ENCODE measurements at regions not wholly inside any gene's neighbourhood (a gene's known extent, or its start where the extent isn't known, plus 50 kb on each side); places are given as distances from the start of the nearest gene placed in this dataset.

DNA sequence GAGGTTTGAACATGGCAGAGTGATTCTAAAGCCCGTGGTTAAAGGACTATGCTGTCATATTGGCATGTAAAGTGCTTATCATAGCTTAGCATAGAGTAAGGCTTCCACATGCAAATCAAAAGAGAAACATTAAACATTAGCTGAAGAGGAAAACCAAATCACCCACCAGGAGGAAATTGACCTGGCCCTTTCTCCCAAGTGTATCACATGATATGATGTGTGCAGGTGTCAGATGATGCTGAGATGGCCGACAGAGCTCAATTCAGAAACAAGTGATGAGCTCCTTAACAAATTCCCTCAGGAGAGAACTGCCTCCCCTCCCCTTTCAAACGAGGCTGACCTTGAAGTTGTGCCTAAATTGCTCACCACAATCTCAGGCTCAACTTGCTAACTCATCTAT lies 217.1 kb upstream of the BTG1 start:
- ATAC-seq (peak; percentile 62), DNase-seq (peak in 1 of 3 donors; percentile 23)
- intact Hi-C loops (cut with DNase I, micrococcal nuclease) = no loop called here
- TF ChIP-seq, protein P1, sequence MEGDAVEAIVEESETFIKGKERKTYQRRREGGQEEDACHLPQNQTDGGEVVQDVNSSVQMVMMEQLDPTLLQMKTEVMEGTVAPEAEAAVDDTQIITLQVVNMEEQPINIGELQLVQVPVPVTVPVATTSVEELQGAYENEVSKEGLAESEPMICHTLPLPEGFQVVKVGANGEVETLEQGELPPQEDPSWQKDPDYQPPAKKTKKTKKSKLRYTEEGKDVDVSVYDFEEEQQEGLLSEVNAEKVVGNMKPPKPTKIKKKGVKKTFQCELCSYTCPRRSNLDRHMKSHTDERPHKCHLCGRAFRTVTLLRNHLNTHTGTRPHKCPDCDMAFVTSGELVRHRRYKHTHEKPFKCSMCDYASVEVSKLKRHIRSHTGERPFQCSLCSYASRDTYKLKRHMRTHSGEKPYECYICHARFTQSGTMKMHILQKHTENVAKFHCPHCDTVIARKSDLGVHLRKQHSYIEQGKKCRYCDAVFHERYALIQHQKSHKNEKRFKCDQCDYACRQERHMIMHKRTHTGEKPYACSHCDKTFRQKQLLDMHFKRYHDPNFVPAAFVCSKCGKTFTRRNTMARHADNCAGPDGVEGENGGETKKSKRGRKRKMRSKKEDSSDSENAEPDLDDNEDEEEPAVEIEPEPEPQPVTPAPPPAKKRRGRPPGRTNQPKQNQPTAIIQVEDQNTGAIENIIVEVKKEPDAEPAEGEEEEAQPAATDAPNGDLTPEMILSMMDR (IDR thresholded peaks at IDR 0.05) = no peak
- Histone ChIP-seq H3K9me3 (no peaks in the 10 kb centered on the region), H3K4me3 (no peak overlapping the region), H3K4me1 (ENCODE audit: low read depth) (peaks cover 6% of the 10 kb centered on the region), H3K36me3 (ENCODE audit: low read depth) (no peaks in the 10 kb centered on the region)

DNA sequence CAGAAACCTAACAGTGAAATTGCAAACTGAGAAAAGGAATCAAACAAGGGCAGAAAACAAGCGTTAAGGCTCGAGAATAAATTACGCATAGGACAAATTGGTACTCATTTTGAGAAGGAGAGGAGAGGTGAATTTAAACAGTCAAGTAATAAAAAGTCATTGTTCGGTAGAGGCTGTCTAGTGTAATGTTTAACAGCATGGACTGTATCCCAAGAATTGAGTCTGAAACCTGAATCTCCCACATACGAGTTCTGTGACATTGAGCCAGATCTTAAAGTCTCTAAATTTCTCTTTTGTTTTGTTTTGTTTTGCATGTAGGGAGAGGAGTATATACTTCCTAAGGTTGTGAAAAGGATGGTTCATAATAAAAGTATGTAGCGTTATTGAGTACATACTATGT lies 216.5 kb upstream of the BTG1 start:
- TF ChIP-seq, protein P1 (IDR thresholded peaks at IDR 0.05) = no peak
- Histone ChIP-seq H3K36me3 (ENCODE audit: low read depth) (no peaks in the 10 kb centered on the region), H3K9me3 (no peaks in the 10 kb centered on the region), H3K4me3 (no peak overlapping the region), H3K4me1 (ENCODE audit: low read depth) (peaks cover 6% of the 10 kb centered on the region)
- intact Hi-C loops (cut with DNase I, micrococcal nuclease) = no loop called here
- ATAC-seq = peak; percentile 39
- DNase-seq = no peak

DNA sequence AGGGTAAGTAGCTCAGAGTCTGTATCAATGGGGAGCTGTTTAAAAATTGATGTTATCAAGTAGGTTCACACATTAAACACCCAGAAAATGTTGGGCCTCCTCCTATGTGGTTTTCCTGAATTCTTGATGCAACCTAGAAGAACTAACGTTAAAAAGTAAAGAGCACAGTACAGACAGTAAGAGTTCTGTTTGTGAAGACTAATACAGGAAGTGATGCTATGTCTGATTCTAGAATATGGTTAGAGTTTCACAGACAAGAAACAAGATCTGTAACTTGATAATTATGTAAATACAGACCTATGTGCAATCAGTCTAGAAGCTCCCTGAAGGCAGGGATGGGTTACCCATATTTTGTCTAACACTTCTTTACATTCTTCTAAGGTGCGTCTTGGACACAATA lies 214.9 kb upstream of the BTG1 start:
- DNase-seq (no peak), ATAC-seq (peak; percentile 14)
- Histone ChIP-seq H3K4me1 (ENCODE audit: low read depth) (peaks cover 6% of the 10 kb centered on the region), H3K9me3 (no peaks in the 10 kb centered on the region), H3K36me3 (ENCODE audit: low read depth) (no peaks in the 10 kb centered on the region), H3K4me3 (no peak overlapping the region)
- TF ChIP-seq, protein P1 (IDR thresholded peaks at IDR 0.05) = no peak
- intact Hi-C loops (cut with DNase I, micrococcal nuclease) = no loop called here

DNA sequence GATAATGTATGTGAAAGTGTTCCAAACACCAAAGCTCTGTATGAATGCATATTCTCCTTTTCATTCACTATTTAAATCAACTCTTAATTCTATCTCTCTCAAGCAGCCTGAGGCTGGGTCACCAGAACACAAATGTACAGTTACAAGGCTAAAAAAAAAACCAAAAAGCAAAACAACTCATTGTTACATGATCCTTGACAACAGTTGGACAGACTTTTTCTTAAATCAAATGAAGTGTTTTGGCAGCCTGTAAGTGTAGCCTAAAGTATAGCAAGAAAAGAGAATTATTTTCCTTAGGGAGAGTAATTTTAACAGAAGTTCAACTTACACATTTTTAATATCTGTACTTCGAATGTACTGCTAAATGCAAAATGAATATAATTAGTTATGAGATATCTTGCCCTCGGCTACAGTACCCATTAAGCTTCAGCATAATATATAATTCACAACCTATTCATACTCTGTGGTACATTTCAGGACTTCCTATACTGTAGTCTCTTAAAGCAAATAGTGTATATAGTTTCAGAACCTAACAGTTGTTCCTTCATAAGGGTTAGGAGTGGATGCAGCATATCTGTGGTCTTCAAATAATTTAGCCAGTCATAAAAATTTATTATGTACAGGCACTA lies 214.0 kb upstream of the BTG1 start:
- peaks cover 6% of the 10 kb centered on the region for H3K4me1 ChIP-seq (ENCODE audit: low read depth)
- H3K36me3 ChIP-seq (ENCODE audit: low read depth) = no peaks in the 10 kb centered on the region
- TF ChIP-seq, protein P1 (IDR thresholded peaks at IDR 0.05) = no peak
- no peak overlapping the region for H3K4me3 ChIP-seq
- no peak for DNase-seq
- H3K9me3 ChIP-seq = no peaks in the 10 kb centered on the region
- ATAC-seq = no peak
- intact Hi-C loops (cut with DNase I, micrococcal nuclease) = no loop called here

DNA sequence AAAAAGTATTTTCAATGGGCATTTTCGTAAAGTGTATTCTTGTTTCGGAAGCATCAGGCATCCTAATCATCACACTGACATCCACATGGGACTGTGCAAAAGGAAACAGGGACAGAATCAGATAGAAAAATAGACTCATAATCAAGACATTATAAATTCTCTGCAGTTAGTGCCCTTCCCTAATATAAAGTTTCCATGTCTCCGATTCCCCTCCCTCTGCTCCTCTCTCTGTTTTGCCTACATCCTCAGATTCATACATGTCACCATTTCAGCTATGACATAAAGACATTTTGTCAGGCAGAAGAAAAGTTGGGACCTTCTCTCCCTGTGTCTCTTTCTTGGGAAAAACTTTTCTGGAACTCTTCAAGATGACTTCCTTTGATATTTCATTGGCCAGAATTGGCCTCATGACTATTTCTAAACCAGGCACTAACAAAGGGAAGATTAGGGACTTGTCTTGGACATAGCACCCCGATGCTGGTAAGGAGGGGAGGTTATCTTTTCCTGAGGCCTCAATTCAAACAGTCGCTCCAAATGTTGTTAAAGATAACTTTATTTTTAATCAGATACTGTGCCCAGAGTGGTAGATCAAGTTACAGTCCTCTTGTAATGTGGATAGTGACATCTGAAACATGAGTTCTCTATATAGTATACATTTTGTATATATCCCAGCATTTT lies 212.1 kb upstream of the BTG1 start:
- ATAC-seq = no peak

More for the DNA sequence above, 212.1 kb upstream of the BTG1 start:
- Histone ChIP-seq H3K4me3 (no peak overlapping the region), H3K9me3 (no peaks in the 10 kb centered on the region), H3K4me1 (ENCODE audit: low read depth) (peaks cover 6% of the 10 kb centered on the region), H3K36me3 (ENCODE audit: low read depth) (no peaks in the 10 kb centered on the region)
- no peak for DNase-seq
- intact Hi-C loops (cut with DNase I, micrococcal nuclease) = no loop called here
- TF ChIP-seq, protein P1 (IDR thresholded peaks at IDR 0.05) = no peak

Data from mucosa of descending colon (tissue), 3 donors.